GM18519 (cell line): ENCODE measurements at regions not wholly inside any gene's neighbourhood (a gene's known extent, or its start where the extent isn't known, plus 50 kb on each side); places are given as distances from the start of the nearest gene placed in this dataset.
"Not testable (repeated sequence)": the region's sequence is repeated elsewhere in the genome, so short reads cannot be mapped to it uniquely, and the experiment has no call there.

Experiments used
- ATAC-seq: cut with Tn5 transposase; IDR thresholded peaks from one replicate; pipeline ENCODE4 v1.9.1; 2021; ENCODE audit warnings: mild to moderate bottlenecking, moderate library complexity; ENCODE audit not compliant: unreplicated experiment, low FRiP score

DNA sequence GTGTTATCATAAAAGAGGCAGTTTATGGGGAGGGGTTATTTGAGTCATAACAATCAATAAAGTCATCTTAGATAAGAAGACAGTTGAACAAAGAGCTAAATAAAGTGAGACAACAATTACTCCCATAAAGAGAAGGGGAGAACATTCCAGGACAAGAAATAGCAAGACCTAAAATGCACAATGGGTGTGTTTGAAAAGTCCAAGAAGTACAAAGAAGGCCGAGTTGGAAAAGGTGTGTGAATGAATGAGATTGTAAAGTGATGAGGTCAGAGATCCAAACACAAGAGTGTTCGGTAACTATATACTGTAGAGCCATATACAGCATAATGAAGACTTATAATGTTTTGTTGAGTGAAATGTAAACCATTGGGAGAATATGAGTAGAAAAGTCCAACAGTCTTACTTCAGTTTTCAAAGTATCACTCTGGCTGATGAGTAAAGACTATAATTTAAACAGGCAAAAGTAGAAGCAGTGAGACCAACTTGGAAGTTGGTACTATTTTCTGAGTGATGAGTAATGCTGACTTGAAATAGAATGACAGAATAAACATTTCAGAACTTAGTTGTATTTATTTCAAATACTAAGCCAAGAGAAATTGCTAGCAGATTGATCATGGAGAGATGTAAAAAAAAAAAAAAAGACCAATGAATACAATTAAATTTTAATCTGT is 868.7 kb upstream of the CDH9 start:
- no peak for ATAC-seq

DNA sequence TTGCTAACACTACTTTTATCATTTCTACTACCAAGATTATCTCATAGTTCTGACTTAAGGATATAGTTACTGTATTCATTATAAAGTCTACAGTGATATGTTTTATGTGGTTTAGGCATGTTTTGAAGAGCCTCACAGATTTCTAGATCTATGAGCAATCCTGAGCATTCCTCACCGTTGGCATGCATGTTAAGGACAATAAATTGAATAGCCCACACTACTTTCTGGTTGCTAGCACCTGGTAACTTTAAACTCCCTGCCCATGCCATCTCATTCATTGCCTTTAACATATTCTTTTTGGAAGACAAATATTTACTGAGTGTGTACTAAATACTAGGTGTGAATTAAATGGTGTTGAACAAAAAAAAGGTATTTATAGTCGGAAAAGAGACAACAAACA is 868.1 kb upstream of the CDH9 start:
- no peak for ATAC-seq

DNA sequence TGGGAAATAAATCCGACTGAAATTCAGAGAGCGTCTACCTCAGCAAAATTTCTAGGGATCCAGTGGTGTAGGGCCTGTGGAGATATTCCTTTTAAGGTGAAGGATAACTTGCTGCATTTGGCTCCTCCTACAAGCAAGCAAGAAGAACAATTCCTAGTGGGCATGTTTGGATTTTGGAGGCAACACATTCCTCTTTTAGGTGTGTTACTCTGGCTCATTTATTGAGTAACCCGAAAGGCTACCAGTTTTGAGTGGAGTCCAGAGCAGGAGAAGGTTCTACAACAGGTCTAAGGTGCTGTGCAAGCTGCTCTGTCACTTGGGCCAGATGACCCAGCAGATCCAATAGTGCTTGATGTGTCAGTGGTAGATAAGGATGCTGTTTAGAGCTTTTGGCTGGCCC is 862.4 kb upstream of the CDH9 start:
- no peak for ATAC-seq

DNA sequence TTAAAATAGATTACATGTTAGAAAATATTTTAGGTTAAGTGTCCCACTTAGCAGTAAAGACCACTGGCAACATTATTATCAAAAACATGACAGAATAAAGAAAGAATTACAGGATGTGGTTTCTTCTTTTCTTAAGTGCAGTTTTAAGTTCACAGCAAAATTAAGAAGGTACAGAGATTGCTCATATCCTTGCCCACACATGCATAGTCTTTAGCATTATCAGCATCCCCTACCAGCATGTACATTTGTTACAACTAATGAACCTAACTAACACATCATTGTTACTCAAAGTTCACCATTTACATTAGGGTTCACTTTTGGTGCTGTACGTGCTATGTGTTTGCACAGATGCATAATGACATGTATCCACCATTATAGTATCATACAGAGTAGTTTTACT is 837.7 kb upstream of the CDH9 start:
- ATAC-seq: no peak

DNA sequence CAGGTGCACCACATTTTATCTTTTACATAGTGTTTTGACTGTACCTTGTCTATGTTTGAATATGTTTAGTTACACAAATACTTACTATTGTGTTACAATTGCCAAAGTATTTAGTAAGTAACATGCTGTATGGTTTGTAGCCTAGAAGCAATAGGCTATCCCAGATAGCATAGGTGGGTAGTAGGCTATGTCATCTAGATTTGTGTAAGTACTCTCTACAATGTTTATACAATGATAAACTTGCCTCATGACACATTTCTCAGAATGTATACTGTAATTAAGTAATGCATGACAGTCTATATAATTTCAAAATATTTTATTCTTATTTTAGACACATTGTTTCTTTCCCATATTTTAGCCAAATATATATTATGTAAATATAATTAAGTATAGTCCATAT is 836.8 kb upstream of the CDH9 start:
- no peak for ATAC-seq

DNA sequence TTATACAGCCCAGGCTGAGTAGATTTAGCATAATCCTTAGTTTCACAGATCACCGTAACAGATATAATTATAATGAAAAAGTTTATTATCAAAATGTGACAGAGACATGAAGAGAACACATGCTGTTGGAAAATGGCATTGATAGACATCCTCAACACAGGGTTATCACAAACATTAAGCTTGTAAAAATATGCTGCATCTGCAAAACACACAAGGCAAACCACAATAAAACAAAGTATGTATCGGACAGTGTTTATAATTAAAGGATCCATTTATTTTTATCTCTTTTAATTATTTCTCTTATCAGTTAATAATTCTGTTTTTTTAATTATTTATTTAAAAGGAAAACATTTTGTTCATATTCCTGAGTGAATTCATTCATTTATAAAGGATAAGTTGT is 829.9 kb upstream of the CDH9 start:
- ATAC-seq: no peak

DNA sequence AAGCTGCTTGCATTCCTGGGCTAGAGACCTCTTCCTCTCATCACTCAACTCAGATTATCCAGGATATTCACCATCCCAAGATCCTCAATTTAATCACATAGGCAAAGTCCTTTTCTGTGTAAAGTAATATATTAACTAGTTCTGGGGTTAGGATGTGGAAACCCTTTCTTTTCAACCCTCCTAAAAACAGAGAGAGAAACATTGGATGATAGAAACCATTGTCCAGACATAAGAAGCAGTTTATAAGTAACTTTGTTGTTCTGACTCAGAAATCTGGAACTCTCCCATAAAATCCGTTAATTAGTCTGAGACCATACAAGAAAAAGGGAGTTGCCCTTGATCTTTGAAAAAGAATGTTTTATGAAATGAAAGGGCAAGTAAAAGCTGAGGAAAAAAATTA is 817.1 kb upstream of the CDH9 start:
- no peak for ATAC-seq

DNA sequence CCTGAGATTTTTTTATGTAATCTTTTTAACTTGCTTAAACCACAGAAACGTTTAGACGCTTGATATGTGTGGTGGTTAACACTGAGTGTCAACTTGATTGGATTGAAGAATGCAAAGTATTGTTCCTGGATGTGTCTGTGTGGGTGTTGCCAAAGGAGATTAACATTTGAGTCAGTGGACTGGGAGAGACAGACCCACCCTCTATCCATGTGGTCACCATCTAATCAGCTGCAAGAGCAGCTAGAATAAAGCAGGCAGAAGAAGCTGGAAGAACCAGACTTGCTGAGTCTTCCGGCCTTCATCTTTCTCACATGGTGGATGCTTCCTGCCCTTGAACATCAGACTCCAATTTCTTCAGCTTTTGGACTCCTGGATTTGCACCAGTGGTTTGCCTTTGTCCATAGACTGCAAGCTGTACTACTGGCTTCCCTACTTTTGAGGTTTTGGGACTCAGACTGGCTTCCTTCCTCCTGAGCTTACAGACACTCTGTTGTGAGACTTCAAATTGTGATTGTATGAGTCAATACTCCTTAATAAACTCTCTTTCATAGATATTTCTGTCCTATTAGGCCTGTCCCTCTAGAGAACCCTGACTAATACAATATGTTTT is 816.0 kb upstream of the CDH9 start:
- no peak for ATAC-seq

DNA sequence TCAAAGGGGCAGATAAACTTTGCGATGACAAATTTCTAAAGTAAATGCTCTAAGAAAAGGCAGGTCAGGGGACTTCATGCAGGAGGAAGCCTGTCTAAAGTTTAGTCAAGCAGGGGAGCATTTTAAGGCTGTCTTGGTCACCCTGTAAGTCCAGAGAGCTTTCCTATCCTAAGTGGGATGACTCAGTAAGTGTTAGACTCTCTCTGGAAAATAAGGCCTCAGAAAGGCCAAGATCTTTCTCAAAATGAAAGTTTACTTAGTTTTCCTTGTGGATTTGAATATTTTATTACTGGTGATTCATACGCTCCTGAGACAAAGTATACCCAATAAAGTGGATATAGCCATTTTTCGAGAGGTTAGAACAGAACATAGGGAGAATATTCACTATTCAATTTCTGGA is 806.9 kb upstream of the CDH9 start:
- ATAC-seq: no peak

DNA sequence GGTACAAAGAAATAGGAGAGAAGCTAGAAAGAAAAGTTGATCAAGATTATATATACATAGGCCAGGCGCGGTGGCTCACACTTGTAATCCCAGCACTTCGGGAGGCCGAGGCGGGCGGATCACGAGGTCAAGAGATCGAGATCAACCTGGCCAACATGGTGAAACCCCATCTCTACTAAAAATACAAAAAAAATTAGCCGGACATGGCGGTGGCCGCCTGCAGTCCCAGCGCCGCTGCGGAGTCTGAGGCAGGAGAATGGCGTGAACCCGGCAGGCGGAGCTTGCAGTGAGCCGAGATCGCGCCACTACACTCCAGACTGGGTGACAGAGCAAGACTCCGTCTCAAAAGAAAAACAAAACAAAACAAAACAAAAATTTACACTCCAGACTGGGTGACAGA is 798.3 kb upstream of the CDH9 start:
- ATAC-seq: not testable (repeated sequence)

DNA sequence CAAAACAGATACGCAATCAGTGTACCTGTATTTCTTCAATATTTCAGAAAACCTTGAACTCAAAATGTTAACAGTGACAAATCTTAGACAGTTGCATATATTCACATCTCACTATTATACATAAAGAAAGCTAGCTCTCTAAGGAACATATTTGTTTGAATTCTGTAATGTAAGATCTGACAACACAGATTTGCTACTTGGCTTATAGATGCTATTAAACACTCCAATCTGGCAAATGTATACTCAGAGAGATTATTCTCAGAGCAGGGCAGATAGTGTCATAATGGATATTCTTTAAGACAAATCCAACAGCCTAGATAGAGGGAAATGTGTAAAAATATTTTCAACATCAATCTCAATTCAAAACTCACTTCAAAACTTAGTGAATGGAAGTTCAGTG is 794.5 kb upstream of the CDH9 start:
- no peak for ATAC-seq

DNA sequence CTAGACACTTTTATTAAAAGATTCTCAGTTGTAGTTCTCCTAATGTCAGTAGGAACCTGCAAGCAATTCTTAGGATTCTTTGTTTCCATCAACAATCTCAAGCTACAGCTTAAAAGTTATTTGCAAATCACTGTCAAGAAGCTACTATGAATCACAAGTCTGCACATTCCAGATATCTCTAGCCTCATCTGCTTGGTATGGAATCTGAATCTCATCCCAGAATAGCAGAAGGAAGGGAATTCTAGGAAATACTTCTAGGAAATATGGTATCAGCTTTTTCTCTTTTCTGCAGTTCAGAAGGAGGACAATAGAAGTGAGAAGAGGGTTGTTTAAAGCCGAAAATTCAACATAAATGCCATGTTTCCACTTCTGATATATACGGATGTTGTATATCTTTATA is 792.2 kb upstream of the CDH9 start:
- ATAC-seq: no peak

DNA sequence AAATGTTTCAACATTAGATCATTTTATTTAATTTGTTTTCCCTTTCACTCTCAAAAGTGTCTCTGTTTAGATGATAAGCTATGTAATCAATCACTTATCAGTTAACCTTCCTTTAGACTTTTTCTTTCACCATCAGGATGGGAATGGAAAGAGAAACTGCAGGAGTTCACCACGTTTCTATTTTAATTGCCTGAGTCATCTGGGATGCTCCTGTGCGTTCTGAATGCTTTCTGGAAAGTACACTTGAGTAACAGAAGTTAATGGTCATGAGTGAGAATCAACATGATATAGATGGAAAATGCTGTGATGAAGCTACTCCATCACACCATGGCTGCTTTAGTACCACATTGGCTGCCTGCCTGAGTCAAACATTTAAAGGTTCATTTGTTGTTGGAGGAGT is 783.3 kb upstream of the CDH9 start:
- no peak for ATAC-seq

DNA sequence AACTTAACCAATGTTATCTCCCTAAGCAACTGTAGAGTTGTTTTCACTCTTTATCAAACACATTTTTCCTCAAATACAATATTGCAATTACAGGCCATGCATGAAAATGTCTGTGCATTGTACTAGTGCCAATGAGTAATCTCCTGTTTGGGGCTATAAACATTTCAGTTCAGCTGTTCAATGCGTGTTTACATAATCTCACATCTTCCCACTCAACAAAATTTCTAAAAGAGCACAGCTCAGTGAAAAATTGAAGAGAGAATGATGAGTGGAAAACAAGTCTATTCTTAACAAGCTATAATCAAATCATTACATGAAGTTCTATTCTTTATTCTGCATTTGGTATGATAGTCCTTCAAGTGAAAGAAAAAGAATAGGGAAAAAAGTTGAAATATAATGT is 780.5 kb upstream of the CDH9 start:
- no peak for ATAC-seq

DNA sequence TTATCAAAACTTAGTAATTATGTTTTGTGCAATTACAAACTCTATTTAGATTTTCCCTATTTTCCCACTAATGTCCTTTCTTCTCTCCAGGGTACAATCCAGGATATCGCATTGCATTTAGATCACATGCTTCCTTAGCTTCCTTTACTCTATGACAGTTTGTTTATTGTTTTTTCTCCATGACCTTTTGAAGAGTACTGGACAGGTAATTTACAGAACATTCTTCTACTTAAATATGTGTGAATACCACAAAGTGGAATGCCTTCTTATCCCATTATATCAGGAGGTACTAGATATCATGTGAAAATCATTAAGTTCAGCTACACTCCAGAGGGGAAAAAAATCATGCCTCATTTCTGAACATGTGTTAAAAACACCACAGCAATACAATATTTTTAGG is 776.6 kb upstream of the CDH9 start:
- no peak for ATAC-seq

DNA sequence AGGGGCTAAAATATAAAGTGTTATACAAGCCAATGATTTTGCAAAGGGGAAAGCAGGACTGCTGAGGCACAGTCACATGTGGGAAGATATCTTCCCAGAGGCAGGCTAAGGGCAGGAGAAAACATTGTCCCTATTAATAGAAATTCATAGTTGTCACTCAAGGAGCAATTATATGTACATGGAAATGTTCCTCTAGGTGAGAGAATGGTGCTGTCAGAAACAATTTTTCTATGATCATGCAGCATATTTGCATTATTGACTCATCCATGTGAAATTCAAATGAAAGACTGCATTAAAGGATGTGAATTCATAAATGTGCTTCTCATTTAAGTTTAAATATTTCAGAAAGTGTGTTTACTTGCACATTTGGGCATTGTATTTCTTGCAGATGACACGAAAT is 775.9 kb upstream of the CDH9 start:
- ATAC-seq: no peak

DNA sequence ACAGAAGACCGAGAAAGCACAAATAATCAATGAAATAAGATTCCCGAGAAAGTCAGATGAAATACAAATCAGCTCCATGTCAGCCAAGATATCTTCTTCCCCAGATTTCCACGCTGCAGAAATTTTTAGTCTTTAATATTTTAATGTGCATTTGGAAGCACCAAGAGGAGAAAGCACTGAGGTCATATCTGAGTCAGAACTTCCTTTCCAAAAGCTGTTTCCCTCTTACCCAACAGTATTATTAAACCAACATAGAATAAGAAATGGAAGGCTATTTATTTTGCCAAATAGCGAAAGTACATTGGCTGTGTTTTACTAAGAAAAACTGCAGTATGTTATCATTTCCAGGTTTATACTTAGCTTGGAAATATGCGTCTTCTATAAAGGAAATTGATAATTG is 772.1 kb upstream of the CDH9 start:
- no peak for ATAC-seq

DNA sequence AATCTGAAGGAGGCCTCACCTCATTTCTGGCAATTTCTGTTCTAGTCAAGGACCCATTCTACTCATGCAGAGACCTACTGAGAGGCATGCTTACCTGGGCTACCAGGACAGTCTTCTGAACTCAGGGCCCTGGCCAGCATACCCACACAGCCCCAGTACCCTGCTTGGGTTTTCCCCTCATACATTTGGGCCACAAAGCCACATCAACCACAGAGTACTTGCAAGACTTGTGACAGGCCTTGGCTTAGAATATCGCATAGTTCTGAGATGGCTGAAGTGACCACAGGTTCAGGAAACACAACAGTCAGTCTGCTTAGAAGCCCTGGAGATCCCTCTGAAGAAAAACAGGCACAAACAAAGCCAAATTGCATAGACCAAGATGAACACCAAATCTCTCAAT is 758.8 kb upstream of the CDH9 start:
- no peak for ATAC-seq

DNA sequence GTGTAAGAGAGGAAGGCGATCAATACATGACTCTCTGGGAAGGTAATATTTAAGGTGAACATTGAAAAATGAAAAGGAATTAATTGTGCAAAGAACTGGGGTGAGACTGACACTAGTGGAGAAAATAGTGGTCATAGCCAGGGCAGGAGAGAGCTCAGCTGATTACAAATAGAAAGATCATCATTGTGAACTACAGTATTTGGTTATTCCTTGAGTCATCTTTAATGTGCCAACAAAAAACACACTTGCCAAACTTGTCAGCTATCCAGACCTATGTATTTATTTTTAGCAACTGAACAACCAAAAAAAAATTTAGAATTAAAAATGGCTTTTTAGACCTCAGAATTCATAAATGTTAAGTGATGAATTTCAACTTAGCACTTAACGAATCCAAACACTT is 749.8 kb upstream of the CDH9 start:
- ATAC-seq: no peak

DNA sequence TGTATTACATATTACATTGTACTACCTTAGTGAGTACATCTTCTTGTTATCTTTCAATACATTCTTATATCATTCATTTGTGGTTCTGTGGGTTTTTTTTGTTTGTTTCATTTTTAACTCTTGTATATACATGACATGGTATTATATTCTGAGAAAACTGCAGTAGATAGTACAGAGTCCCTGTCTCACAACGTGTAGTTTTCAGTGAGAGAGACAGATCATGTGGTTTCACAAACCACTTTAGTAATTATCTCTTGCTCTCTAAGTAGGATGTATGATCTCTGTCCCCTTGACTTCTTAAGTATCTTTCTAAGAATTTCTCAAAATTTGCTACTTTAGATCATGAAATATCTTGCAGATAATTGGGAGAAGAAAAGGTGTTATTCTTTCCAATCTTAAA is 745.9 kb upstream of the CDH9 start:
- no peak for ATAC-seq

DNA sequence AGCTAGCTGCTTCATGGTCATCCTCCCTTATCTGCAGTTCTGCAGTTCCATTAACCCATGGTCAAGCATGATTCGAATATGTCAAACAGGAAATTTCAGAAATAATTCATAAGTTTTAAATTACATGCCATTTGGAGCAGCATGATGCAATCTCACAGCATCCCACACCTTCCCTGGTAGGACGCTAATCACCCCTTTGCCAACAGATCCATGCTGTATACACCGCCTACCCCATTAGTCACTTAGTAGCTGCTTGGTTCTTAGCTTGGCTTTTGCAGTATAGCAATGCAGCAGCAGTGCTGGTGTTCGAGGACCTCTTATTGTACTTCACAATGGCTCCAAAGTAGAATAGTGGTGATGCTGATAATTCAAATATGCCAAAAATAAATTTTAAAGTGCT is 739.7 kb upstream of the CDH9 start:
- no peak for ATAC-seq

DNA sequence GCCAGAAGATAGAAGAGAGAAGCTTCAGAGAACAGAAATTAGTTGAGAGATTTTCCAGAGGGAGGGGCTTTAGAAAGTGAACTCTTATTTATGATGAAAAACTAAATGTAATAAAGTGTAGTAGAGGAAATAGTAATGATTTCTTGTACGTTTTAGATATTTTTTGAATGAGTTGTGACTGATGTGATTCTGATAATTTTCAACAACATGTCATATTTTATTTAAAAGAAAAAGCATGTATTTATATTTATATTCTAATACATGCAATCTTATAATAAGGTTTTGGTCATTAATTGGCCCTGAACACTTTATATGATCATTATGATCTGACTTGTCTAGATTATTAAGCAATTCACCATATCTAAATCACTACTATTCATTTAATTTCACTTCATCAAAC is 735.2 kb upstream of the CDH9 start:
- ATAC-seq: no peak

DNA sequence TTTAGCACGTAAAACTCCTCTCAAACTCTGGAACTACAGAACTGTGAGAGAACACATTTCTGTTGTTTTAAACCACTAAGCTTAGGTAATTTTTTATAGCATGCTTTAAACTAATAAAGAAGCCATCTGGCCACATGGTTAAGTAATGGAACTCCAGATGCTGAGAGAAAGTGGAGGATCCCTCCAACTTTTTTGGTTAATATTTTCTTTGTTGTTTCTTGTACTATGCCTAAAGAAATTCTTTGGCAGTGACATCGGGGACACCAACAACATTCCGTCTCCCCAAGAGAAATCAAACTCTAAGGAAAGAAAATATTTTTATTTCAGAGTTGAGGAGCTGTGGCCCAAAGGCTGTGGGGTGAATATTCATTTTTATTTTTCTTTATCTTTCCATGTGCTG is 734.8 kb upstream of the CDH9 start:
- no peak for ATAC-seq
